Loucy (cell line): ENCODE measurements at regions not wholly inside any gene's neighbourhood (a gene's known extent, or its start where the extent isn't known, plus 50 kb on each side); places are given as distances from the start of the nearest gene placed in this dataset.

Experiments used
- EZH2phosphoT487 ChIP-seq: fragments of 200-600 bp; IDR thresholded peaks from 2 replicates; pipeline ENCODE4 v1.6.1; 2018; ENCODE audit warnings: antibody characterized with exemption, mild to moderate bottlenecking, moderate library complexity, borderline replicate concordance
- TF ChIP-seq, protein P1 (sequence below): fragments of 200-600 bp; sonication (generic); conservative IDR thresholded peaks from 2 replicates; pipeline ENCODE4 v1.5.1; 2014; ENCODE audit warnings: mild to moderate bottlenecking, antibody characterized with exemption, low read length

- no peak for TF ChIP-seq EZH2phosphoT487
- TF ChIP-seq, protein P1, sequence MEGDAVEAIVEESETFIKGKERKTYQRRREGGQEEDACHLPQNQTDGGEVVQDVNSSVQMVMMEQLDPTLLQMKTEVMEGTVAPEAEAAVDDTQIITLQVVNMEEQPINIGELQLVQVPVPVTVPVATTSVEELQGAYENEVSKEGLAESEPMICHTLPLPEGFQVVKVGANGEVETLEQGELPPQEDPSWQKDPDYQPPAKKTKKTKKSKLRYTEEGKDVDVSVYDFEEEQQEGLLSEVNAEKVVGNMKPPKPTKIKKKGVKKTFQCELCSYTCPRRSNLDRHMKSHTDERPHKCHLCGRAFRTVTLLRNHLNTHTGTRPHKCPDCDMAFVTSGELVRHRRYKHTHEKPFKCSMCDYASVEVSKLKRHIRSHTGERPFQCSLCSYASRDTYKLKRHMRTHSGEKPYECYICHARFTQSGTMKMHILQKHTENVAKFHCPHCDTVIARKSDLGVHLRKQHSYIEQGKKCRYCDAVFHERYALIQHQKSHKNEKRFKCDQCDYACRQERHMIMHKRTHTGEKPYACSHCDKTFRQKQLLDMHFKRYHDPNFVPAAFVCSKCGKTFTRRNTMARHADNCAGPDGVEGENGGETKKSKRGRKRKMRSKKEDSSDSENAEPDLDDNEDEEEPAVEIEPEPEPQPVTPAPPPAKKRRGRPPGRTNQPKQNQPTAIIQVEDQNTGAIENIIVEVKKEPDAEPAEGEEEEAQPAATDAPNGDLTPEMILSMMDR = no peak
Measured at GRCh38 chr6:105750089-105750488, 336.0 kb upstream of the PRDM1 start.
